Mammary epithelial cell (primary cell): ENCODE measurements at regions not wholly inside any gene's neighbourhood (a gene's known extent, or its start where the extent isn't known, plus 50 kb on each side); places are given as distances from the start of the nearest gene placed in this dataset.

Experiments used
- CTCF ChIP-seq, 2 donors: IDR thresholded peaks in 1 of 2; conservative IDR thresholded peaks in 1 of 2; 2 replicates each; pipeline ENCODE4 v1.5.1; 2011 to 2012; ENCODE audit warnings: inconsistent platforms in 2 of 2, low read length in 2 of 2, mild to moderate bottlenecking in 2 of 2, control low read depth in 1 of 2, low read depth in 1 of 2; ENCODE audit not compliant: insufficient read depth in 1 of 2; ENCODE audit errors: extremely low read depth in 1 of 2
- EZH2 ChIP-seq: IDR thresholded peaks from 2 replicates; pipeline ENCODE4 v1.6.1; 2012; ENCODE audit warnings: low read length, inconsistent platforms, borderline replicate concordance

- TF ChIP-seq CTCF (conservative IDR thresholded peaks at IDR 0.05 in 1 of 2, IDR thresholded peaks at IDR 0.05 in 1 of 2; ENCODE audit: extremely low read depth in 1 of 2, insufficient read depth in 1 of 2, low read depth in 1 of 2, low read length in 2 of 2) (no peak), EZH2 (no peak)
Measured at GRCh38 chr12:116392061-116392460, 114.6 kb upstream of the MED13L start.
